ENCODE measurements at regions not wholly inside any gene's neighbourhood (a gene's known extent, or its start where the extent isn't known, plus 50 kb on each side); places are given as distances from the start of the nearest gene placed in this dataset.
"Not testable (repeated sequence)": the region's sequence is repeated elsewhere in the genome, so short reads cannot be mapped to it uniquely, and the experiment has no call there.

DNA sequence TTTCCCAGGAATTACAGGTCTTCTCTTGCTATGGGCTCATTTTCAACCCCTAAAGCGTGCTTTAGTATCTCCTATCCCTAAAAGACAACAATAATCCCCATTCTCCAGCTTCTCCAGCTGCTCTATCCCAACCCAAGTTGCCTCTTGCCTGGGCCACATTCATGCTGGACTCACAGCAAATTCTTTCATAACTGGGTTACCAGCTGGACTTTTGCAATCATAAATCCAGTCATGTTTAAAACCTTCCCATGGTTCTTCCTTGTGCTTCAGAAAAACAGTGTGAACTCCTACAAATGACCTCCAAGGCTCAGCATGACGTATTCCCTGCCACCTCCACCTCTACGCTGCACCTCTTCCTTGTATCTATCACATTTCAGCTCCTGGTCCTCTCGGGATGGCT is 346.9 kb downstream of the GADD45G start:
- Histone ChIP-seq H3K27ac (no peak overlapping the region), H3K4me3 (no peak overlapping the region), H3K9ac (ENCODE audit: insufficient read length) (no peak overlapping the region), H3K36me3 (ENCODE audit: insufficient read depth, low read length) (no peaks in the 10 kb centered on the region), H3K9me3 (ENCODE audit: low read depth, low read length) (no peaks in the 10 kb centered on the region)
- DNase-seq (ENCODE audit: low read depth, low spot score): no peak
- TF ChIP-seq FOXP2 (optimal IDR thresholded peaks at IDR 0.05; ENCODE audit: control extremely low read depth, extremely low read length, insufficient read depth) (no peak), EZH2 (IDR thresholded peaks at IDR 0.05) (no peak), POLR2AphosphoS5 (IDR thresholded peaks at IDR 0.05; ENCODE audit: borderline replicate concordance, low read depth, low read length) (no peak)

DNA sequence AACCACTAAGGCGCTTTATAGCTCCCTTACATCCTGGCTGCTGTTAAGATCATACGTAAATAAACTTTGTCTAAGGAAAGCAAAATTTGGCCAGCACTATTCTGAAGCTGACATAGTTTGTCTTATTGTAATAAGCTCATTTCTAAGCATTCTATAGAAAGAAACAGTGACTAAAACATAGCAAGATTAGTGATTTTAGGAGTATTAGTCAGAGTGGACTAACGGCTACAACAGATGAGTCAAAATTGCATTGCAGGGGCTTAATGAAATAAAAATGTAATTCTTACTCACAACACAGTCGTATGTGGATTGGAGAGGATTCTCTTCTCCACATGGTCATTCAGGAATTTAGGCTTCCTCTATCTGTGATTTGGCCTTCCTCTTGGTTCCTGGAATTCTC is 347.6 kb downstream of the GADD45G start:
- Histone ChIP-seq H3K4me3 (no peak overlapping the region), H3K9me3 (ENCODE audit: low read depth, low read length) (no peaks in the 10 kb centered on the region)
- DNase-seq (ENCODE audit: low read depth, low spot score): no peak

DNA sequence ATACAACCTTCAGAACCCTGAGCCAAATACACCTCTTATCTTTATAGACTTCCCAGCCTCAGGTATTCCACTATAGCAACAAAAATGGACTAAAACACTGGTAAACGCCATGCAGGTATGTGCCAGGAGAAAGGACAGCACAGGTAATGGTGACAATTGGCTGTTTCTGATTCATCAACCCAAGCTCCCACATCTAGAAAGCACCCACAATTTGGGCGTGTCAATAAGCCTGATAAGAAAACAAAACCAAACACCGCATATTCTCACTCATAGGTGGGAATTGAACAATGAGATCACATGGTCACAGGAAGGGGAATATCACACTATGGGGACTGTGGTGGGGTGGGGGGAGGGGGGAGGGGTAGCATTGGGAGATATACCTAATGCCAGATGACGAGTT is 348.5 kb downstream of the GADD45G start:
- not testable (repeated sequence) for H3K27ac ChIP-seq; H3K36me3 ChIP-seq (ENCODE audit: insufficient read depth, low read length); DNase-seq (ENCODE audit: low read depth, low spot score); H3K9ac ChIP-seq (ENCODE audit: insufficient read length); H3K9me3 ChIP-seq (ENCODE audit: low read depth, low read length); H3K4me3 ChIP-seq

More for the DNA sequence above, 347.6 kb downstream of the GADD45G start:
- no peak overlapping the region for H3K9ac ChIP-seq (ENCODE audit: insufficient read length)
- no peak overlapping the region for H3K27ac ChIP-seq
- no peaks in the 10 kb centered on the region for H3K36me3 ChIP-seq (ENCODE audit: insufficient read depth, low read length)
- TF ChIP-seq EZH2 (IDR thresholded peaks at IDR 0.05) (no peak), POLR2AphosphoS5 (IDR thresholded peaks at IDR 0.05; ENCODE audit: borderline replicate concordance, low read depth, low read length) (no peak), FOXP2 (optimal IDR thresholded peaks at IDR 0.05; ENCODE audit: control extremely low read depth, extremely low read length, insufficient read depth) (no peak)

DNA sequence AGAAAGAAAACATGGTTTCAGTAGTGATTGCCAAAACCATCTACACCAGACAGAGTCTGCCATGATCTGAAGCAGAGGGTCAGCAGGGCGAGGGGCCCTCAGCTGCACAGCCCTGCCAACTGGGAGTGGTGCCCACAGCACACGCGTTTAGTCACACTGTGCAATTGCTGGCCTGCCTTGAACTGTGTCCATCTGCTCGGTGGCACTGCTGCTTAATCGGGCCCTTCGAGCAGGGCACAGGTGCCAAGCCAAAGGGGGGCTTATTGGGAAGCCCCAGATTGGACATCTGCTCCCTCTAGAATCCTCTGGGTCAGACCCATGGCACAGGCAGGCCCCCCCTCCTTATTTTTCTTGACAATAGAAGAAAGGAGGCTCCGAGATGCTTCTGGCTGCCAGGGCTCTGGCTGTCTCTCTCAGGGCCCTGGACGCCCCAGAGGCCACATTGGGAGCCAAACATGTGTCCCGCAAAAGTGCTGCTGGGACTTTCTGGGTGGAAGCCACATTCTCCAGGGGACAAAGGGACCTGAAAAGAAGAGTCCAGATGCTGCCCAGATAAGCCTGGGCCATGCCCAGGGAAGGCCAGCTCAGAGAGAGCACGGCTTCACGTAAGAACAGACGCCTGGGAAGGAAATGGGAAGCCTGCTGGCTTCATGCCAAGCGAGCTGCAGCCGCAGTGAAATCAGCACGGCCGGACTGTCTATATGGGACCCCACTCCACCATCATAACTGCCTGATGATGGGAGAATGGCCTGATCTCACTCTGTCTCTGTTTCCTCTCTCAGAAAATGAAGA is 349.2 kb downstream of the GADD45G start:
- TF ChIP-seq EZH2 (IDR thresholded peaks at IDR 0.05): no peak
- no peak for TF ChIP-seq POLR2AphosphoS5 (IDR thresholded peaks at IDR 0.05; ENCODE audit: borderline replicate concordance, low read depth, low read length)
- no peak for TF ChIP-seq FOXP2 (optimal IDR thresholded peaks at IDR 0.05; ENCODE audit: control extremely low read depth, extremely low read length, insufficient read depth)
- Histone ChIP-seq H3K27ac (no peak overlapping the region), H3K4me3 (no peak overlapping the region), H3K9ac (ENCODE audit: insufficient read length) (no peak overlapping the region), H3K36me3 (ENCODE audit: insufficient read depth, low read length) (no peaks in the 10 kb centered on the region), H3K9me3 (ENCODE audit: low read depth, low read length) (no peaks in the 10 kb centered on the region)
- DNase-seq (ENCODE audit: low read depth, low spot score): no peak

DNA sequence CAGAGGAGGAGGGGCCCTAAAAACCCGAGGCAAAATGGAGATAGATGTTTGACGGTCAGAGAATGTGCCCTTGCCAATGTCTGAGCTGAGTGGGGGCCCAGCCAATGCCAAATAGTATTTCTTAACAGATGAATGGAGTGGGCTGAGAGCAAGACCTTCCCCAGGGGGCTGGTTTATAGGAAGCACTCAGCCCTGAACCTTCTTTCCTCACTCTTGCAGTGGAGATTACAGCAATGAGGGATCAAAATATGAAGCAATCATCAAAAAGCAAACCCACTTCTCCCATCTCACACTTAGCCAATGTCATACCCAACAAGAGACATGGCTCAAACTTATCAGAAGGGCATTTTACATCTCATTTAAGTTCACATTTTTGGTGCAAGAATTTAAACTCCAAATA is 350.3 kb downstream of the GADD45G start:
- DNase-seq (ENCODE audit: low read depth, low spot score): no peak
- no peak for TF ChIP-seq EZH2 (IDR thresholded peaks at IDR 0.05)
- TF ChIP-seq FOXP2 (optimal IDR thresholded peaks at IDR 0.05; ENCODE audit: control extremely low read depth, extremely low read length, insufficient read depth): no peak
- no peak for TF ChIP-seq POLR2AphosphoS5 (IDR thresholded peaks at IDR 0.05; ENCODE audit: borderline replicate concordance, low read depth, low read length)
- H3K27ac ChIP-seq: no peak overlapping the region
- no peak overlapping the region for H3K4me3 ChIP-seq
- H3K36me3 ChIP-seq (ENCODE audit: insufficient read depth, low read length): no peaks in the 10 kb centered on the region
- no peak overlapping the region for H3K9ac ChIP-seq (ENCODE audit: insufficient read length)
- H3K9me3 ChIP-seq (ENCODE audit: low read depth, low read length): no peaks in the 10 kb centered on the region

DNA sequence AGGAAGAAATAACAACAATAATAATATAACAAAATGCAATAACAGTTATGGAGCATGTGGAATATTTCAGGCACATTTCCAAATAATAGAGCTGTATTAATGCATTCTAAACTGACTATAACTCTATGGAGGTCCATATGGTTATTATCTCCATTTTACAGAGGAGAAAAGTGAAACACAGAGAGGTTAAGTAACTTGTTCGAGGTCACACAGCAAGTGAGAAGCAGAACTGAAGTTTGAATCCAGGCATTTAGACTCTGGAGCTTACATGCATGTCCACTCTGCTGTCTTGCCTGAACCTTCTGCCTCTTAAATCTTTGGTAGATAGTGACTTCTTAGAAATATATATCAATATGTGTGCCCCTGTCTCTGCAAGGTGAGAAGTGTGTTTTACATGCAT is 350.8 kb downstream of the GADD45G start:
- H3K9ac ChIP-seq (ENCODE audit: insufficient read length): no peak overlapping the region
- H3K4me3 ChIP-seq: no peak overlapping the region
- H3K27ac ChIP-seq: no peak overlapping the region
- H3K36me3 ChIP-seq (ENCODE audit: insufficient read depth, low read length): no peaks in the 10 kb centered on the region
- no peaks in the 10 kb centered on the region for H3K9me3 ChIP-seq (ENCODE audit: low read depth, low read length)
- DNase-seq (ENCODE audit: low read depth, low spot score): no peak
- TF ChIP-seq EZH2 (IDR thresholded peaks at IDR 0.05): no peak
- TF ChIP-seq FOXP2 (optimal IDR thresholded peaks at IDR 0.05; ENCODE audit: control extremely low read depth, extremely low read length, insufficient read depth): no peak
- no peak for TF ChIP-seq POLR2AphosphoS5 (IDR thresholded peaks at IDR 0.05; ENCODE audit: borderline replicate concordance, low read depth, low read length)

DNA sequence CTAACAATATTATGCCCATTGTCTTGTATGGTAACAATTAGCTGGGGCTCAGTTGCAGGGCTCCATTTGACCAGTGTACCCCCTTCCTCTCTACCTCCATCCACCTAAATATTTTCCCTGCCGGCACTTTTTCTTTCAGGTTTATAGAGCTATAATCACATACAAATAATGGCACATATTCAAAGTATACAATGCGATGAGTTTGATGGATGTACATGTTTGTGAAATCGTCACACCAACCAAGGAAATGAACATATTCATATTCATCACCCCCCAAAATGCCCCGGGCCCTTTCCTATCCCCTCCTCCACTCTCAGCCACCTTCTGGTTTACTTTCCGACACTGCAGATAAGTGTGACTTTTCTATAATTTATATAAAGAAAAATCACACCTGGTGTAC is 351.5 kb downstream of the GADD45G start:
- Histone ChIP-seq H3K9me3 (ENCODE audit: low read depth, low read length) (no peaks in the 10 kb centered on the region), H3K36me3 (ENCODE audit: insufficient read depth, low read length) (no peaks in the 10 kb centered on the region), H3K9ac (ENCODE audit: insufficient read length) (no peak overlapping the region), H3K4me3 (no peak overlapping the region), H3K27ac (no peak overlapping the region)
- DNase-seq (ENCODE audit: low read depth, low spot score): no peak
- TF ChIP-seq POLR2AphosphoS5 (IDR thresholded peaks at IDR 0.05; ENCODE audit: borderline replicate concordance, low read depth, low read length): no peak
- no peak for TF ChIP-seq FOXP2 (optimal IDR thresholded peaks at IDR 0.05; ENCODE audit: control extremely low read depth, extremely low read length, insufficient read depth)
- no peak for TF ChIP-seq EZH2 (IDR thresholded peaks at IDR 0.05)

DNA sequence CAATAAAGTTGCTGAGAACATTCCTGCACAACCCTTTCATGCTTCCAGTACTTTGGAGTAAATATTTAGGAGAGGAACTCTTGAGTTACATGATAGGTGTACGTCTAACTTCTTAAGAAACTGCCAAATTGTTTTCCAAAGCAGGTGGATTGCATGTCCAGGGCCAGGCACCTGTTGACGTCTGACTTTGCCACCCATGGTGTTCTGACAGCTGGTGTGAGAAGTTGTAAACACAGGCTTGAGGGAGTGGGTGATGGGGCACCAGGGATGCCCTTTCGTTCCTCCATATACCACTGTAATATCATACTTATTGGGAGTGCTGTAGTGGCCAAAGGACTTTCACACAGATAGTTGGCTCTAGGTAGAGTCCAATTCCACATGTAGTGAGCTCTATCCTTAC is 352.1 kb downstream of the GADD45G start:
- Histone ChIP-seq H3K27ac (no peak overlapping the region), H3K36me3 (ENCODE audit: insufficient read depth, low read length) (no peaks in the 10 kb centered on the region), H3K9ac (ENCODE audit: insufficient read length) (no peak overlapping the region), H3K9me3 (ENCODE audit: low read depth, low read length) (no peaks in the 10 kb centered on the region), H3K4me3 (no peak overlapping the region)
- TF ChIP-seq FOXP2 (optimal IDR thresholded peaks at IDR 0.05; ENCODE audit: control extremely low read depth, extremely low read length, insufficient read depth): no peak
- no peak for TF ChIP-seq POLR2AphosphoS5 (IDR thresholded peaks at IDR 0.05; ENCODE audit: borderline replicate concordance, low read depth, low read length)
- TF ChIP-seq EZH2 (IDR thresholded peaks at IDR 0.05): no peak
- DNase-seq (ENCODE audit: low read depth, low spot score): no peak

DNA sequence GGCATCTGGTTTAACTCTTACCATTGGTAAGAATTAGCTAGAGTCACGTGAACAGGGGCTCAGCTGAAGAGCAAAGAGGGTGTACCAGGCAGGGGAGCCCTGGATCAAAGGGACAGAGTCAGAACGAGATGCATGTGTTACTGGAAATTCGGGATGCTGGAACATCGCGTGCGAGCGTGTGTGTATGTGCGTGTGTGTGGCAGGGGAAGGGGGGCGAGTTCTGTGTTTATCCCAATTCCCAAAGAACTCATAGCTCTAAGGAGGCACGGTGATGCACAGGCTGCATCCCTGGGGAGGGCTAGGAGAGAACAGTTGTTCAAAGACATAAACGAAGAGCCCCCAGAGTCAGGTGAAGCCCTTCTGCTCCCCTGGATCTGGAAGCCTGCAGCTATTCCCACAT is 353.3 kb downstream of the GADD45G start:
- TF ChIP-seq FOXP2 (optimal IDR thresholded peaks at IDR 0.05; ENCODE audit: control extremely low read depth, extremely low read length, insufficient read depth) (no peak), EZH2 (IDR thresholded peaks at IDR 0.05) (no peak), POLR2AphosphoS5 (IDR thresholded peaks at IDR 0.05; ENCODE audit: borderline replicate concordance, low read depth, low read length) (no peak)
- DNase-seq (ENCODE audit: low read depth, low spot score): no peak
- Histone ChIP-seq H3K9ac (ENCODE audit: insufficient read length) (no peak overlapping the region), H3K9me3 (ENCODE audit: low read depth, low read length) (no peaks in the 10 kb centered on the region), H3K36me3 (ENCODE audit: insufficient read depth, low read length) (no peaks in the 10 kb centered on the region), H3K27ac (no peak overlapping the region), H3K4me3 (no peak overlapping the region)
